GM18909 (cell line): ENCODE measurements at regions not wholly inside any gene's neighbourhood (a gene's known extent, or its start where the extent isn't known, plus 50 kb on each side); places are given as distances from the start of the nearest gene placed in this dataset.
"Not testable (repeated sequence)": the region's sequence is repeated elsewhere in the genome, so short reads cannot be mapped to it uniquely, and the experiment has no call there.

Source experiments
- ATAC-seq: cut with Tn5 transposase; IDR thresholded peaks from one replicate; pipeline ENCODE4 v1.9.1; 2021; ENCODE audit warnings: mild to moderate bottlenecking; ENCODE audit not compliant: unreplicated experiment, poor library complexity

DNA sequence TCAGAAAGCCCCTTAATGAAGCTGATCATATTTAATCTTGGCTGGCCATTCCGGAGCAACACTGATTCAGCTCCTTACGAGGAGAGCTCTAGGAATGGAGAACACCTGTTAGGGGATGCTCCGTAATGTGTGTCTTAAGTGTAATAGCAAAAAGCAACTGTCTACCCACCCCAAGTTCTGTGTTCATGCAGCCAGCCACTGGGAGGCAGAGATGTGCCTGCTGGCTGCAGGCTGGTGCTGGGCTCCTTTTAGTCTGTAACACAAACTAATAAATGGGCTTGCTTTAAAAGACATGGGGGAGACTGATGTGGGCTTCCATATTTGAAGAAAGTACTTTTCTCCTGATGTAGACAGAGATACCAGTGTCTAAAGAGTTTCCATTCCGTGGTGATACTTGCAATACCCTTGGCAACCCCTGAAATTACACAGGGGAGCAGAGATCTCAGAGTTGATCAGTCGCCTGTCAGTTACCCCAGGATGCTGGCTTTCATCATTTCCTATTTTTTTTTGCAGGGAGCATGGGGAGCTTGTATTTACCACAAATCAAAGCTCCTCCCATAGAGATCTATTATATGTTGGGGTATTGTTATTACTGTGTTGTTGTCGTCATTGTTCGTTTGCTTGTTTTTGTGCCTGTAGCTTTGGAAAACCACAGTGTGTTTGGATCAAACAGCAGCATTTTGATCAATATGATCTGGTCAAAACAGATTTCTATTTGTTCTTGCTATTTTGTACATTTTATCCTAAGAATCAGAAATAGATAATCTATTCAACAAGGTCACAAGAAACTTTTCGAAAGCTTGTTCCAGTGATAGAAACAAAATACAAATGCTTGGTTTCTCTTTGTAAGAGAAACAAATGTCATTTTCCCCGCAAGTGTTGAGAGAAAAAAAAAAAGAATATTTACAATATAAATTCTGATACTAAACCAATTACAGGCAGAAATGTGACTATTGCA lies 65.8 kb downstream of the MTX3 start:
- no peak for ATAC-seq

- no peak for ATAC-seq
Measured at GRCh38 chr5:79923431-79923830, 67.6 kb downstream of the MTX3 start.

DNA sequence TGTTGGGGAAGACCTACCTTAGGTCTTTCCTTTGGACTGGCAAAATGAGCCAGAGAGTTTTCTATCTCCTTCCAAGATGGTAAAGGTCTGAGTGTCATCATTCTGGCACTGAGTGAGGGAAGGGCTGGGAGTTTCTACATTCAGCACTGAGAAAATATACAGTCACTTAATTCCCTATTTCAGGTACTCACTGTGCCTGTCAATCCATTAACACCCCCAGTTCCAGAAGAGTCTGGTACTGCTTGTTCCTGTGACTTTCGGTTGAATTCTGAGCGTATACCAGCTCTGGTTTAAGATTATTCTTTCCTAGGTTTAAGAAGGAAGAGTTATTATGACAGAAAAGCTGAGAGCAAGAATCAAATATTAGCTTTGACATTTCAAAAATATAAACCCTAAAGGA lies 68.4 kb downstream of the MTX3 start:
- no peak for ATAC-seq

GRCh38 chr5:79907452-79907851 lies 83.6 kb downstream of the MTX3 start:
- not testable (repeated sequence) for ATAC-seq

DNA sequence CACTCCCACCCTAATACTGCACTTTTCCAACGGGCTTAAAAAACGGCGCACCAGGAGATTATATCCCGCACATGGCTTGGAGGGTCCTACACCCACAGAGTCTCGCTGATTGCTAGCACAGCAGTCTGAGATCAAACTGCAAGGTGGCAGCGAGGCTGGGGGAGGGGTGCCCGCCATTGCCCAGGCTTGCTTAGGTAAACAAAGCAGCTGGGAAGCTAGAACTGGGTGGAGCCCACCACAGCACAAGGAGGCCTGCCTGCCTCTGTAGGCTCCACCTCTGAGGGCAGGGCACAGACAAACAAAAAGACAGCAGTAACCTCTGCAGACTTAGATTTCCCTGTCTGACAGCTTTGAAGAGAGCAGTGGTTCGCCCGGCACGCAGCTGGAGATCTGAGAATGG lies 88.5 kb downstream of the MTX3 start:
- ATAC-seq: not testable (repeated sequence)

DNA sequence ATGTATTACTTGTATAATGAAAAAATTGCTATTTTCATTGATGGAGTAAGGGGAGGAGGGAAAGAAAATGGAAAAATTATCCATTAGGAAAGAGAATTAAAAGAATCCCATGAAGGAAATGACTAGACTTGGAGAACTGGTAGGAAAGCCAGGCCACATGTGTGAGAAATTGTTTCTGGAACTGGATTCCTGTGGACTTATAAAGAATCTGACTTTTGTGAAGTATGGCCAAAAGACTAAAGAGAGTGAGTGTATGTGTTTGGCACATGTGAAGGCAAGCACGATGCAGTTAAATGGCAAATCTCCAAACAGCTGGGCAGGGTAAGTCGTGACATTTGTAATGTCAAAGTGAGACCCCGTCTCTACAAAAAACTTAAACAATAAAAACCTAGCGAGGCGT lies 89.4 kb downstream of the MTX3 start:
- no peak for ATAC-seq

DNA sequence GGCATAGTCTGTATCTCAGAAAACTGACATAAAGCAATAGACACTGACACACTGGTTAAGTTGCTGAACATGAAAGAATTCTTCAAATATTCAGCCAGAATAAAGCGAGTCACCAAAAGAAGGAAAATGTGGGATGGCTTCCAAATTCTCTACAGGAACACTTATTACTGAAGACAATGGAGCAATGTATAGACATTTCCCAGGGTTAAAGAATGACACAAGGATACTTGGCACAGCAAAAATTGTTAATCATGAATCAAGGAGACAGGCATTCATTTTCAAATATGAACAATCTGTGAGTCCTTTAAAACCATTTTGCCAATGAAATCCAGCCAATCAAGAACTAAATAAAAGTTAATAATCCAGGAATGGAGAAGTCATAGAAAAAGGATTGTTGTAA lies 92.5 kb downstream of the MTX3 start:
- no peak for ATAC-seq

DNA sequence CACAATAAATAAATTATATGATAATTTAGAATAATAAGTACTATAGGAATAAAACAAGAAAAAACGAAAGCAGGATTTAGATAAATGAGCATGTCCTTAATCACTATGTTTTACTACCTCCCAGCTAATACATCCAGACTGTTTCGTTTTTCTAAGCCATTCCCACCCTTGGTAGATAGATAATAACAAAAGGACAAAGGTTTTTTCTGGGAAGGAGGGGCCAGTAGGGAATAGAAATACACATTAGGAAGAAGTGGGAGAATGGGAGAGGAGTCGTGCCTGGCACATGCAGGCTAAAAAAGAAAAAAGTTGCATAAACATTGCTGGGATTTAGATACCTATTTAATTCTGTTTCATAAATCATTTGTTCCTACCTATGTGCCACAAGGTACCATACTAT lies 97.1 kb downstream of the MTX3 start:
- ATAC-seq: no peak

DNA sequence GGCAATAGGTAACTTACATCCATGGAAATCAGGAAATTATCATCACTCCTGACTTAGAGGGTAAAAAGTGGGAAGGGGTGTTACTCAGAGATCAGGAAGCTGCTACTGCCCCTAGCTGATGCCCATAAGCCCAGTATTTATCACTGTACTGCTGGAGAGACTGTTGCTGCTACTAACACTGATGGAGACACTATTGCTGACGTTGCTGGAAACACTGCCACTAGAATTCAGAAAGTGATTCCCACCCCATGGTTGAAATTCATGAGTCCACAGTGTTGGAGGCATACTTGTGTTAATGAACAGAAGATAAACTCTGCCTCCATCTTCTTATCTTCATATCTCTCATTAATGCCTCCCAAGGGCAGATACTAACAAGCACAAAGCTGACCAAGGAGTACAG lies 97.6 kb downstream of the MTX3 start:
- no peak for ATAC-seq

DNA sequence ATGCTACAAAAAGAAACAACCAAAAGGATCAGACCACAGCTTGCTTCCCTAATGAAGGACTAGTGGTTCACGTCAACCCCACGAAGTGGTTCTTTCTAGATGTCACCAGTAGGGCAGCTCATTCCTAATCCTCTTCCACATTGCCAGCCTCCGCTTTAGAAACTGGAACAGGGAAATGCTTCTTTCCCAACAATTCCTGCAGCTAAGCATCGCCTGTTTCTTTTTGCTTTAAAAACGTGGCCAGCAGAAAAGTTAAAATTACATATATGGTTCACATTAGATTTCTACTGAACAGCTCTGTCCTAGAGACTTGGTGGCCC lies 100.2 kb downstream of the MTX3 start:
- ATAC-seq: no peak

- ATAC-seq: no peak
Measured at GRCh38 chr5:79890119-79890929, 100.7 kb downstream of the MTX3 start.

- ATAC-seq: no peak
Measured at GRCh38 chr5:79888643-79889042, 102.4 kb downstream of the MTX3 start.

DNA sequence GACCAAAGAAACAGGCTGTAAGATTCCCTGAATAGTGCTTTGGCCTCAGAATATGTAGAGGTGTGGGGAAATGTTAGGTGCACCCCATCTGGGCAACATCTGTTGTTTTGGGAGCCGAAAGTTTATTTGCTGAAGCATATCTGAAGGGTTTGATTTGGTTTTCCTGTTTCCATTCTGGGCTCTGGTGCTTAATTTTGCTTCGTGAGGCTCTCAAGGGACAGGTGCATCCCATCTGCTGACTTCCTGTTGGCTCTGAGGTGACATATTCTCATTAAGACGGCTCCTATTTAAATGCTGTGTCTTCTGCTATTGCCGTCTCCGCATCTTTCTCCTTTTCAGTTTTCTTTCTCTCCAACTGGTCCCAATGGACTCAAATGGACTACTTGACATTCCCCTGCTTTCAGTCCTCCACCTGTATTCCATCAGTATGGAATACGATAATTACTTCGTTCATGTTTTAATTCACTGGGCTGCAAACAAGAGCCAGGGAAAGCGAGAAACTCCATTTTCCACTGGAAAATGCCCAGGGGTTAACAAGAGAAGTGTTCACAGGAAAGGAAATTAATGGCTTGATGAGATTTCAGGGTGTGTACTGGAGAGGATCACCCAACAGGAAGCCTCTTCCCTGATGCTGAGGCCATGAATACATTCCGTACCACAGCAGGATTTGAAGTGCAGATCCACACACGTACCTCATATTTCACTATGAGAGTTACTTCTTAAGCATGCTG lies 104.0 kb downstream of the MTX3 start:
- ATAC-seq: no peak

DNA sequence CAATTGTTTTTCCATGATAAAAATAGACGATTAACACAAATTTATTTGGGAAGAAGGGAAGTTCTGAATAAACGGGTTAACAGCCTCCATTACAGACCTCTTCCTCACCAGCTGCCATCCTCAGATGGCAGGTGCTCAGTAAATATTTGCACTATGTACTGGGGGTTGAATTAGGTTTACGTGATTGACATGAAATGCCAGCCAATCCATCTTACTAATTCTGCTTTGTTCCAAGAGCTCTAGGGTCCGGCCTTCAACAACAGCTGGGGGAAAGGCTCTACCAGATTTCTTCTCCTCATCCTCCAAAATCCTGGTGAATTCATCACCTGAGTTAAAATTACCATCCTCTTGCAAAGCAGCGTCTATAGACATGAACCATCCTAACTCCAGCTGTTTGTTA lies 104.6 kb downstream of the MTX3 start:
- ATAC-seq: no peak

DNA sequence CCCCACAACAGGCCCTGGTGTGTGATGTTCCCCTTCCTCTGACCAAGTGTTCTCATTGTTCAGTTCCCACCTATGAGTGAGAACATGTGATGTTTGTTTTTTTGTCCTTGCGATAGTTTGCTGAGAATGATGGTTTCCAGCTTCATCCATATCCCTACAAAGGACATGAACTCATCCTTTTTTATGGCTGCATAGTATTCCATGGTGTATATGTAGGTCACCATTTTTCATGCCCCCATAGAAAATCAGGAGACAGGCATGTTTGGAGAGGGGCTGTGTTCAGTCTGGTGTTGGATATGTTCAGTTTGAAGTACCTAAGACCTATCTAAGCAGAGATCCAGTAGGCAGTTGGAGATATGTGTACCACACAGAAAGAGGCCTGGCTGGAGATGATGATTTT lies 111.2 kb downstream of the MTX3 start:
- not testable (repeated sequence) for ATAC-seq

- no peak for ATAC-seq
Measured at GRCh38 chr5:79878721-79879336, 112.2 kb downstream of the MTX3 start.

DNA sequence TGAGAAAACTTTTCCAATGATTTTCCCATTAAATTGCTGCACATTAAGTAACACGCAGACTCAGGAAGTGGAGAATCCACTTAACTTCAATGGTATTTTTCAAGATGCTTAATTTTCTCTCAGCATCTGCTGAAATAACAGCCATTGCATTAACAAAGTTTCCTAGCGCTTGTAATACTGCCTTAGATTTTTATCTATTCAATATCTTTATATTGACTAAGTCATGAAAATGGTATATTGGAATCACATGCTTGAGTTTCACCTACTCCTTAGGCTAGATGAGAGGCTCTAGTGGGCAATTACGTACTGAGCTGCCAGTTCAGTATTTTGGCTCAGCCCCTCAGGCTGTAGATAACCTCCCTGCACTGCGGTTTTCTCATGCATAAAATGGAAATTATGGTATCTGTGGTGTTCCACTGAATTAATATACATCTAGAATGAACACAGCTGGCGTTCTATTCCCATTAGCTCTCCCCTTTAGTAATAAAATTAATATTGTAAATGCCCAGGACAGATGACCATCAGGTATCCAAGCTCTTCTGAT lies 112.9 kb downstream of the MTX3 start:
- no peak for ATAC-seq

DNA sequence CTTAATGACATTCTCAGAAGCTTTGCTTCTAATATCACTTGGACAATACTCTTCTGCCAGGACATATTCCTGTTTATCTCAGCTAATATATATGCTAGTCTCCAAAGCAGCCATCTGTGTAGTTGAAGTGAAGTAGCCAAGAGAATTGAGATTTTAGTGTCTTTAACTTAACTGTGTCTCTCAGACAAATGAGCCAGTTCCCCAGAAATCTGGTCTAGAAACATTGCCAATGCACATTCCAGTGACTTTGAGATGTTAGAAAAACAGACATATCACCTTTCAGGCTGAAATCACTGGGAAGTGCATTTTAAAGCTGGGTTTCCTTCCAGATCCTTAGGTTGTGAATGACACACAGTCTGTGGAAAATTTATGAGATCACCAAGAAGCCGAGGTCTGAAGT lies 114.6 kb downstream of the MTX3 start:
- ATAC-seq: no peak

DNA sequence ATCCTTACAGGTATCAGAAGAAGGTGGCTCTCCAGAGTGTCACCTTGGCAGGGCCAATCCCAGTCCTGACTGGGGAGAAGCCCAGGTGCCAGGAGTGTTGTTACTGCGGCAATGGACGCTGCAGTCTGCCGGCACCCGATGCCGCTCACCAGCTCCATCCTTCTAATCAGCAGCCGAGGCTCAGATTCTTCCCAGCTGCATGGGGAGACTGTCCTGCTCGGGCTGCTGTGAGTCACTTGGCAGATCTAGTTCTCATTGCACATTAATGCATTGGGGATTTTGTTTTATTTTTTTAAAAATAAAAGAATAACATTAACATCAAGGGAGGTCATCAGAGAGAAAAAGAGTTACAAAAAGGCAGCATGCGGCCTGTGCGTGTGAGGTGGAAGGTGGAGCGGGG lies 115.8 kb downstream of the MTX3 start:
- no peak for ATAC-seq

DNA sequence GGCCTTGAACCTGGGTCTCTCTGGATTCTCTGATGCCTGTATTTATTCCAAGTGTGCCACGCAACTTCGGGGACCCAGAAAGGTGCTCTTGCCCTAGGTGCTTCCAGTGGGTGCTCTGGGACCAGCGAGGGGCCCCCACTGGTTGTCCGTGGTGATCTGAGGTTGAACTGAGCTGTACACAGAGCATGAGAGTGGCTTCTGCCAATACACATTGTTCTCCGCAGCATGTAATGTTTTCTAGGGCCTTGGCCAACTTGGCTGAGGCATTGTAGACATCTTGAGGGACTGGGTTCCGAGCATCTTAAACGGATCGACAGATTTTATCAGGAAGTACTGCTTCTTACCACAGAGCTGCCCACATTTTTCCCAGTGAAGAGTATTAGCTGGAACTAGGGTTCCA lies 117.9 kb downstream of the MTX3 start:
- no peak for ATAC-seq
